IMR-90 (cell line): ENCODE measurements at regions not wholly inside any gene's neighbourhood (a gene's known extent, or its start where the extent isn't known, plus 50 kb on each side); places are given as distances from the start of the nearest gene placed in this dataset.

Experiments
- CTCF ChIP-seq: conservative IDR thresholded peaks from 2 replicates; pipeline ENCODE4 v1.5.1; 2012; ENCODE audit warnings: mild to moderate bottlenecking, low read depth, low read length, improper control_type of control experiment
- USF2 ChIP-seq: fragments of 150-350 bp; IDR thresholded peaks from 2 replicates; pipeline ENCODE4 v1.6.1; 2017; ENCODE audit warnings: mild to moderate bottlenecking, antibody characterized with exemption, low read length, low read depth

GRCh38 chr1:5693568-5693967 is 298.7 kb downstream of the NPHP4 start:
- TF ChIP-seq CTCF (no peak), USF2 (no peak)
